ENCODE measurements at regions not wholly inside any gene's neighbourhood (a gene's known extent, or its start where the extent isn't known, plus 50 kb on each side); places are given as distances from the start of the nearest gene placed in this dataset.

DNA sequence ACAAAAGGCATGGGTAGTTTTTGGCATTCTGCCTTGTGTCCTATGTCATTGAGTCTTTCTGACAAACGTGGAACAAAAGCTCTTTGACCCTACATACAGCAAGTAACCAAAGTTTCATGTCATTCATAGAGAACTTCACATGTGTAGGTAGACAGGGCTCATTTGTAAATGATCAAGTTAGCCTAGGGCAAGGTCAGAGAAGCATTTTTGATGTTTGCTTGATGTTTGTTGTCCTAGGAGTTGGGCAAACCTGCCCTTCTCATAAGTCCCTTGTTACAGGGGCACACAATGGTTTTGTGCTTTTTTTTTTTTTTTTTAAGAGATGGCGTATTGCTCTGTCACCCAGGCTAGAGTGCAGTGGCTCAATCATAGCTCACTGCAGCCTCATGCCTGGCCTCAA is 83.3 kb upstream of the FAM136A start:
- no peak for DNase-seq (ENCODE audit: low spot score)
- no peak overlapping the region for H2BK120ac ChIP-seq (ENCODE audit: low read depth, low read length)

DNA sequence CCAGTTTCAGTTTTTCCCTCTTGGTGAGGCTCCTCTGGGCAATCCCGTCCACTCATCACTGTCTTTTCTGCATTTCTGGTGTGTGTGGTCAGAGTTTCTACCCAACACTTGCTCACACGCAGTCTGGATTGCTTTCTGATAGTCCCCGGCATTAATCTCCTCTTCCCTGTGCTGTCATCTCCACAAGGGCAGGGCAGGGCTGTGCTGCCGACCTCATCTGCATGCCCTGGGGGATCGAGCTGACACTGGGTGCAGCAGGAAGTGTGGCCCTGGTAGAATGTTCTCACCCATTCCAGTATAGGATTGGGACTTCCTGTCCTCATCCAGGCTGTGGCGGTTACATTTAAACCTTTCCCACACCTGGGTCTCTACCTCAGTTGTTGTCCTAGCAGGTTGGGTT is 80.0 kb upstream of the FAM136A start:
- Histone ChIP-seq H3K9me3 (replicated peaks in 1 of 2; ENCODE audit: control insufficient read depth in 2 of 2, insufficient read depth in 1 of 2, low read depth in 1 of 2, low read length in 2 of 2) (no peaks in the 10 kb centered on the region), H2BK12ac (ENCODE audit: low read length) (no peak overlapping the region), H3K9ac (ENCODE audit: low read depth, low read length, poor library complexity) (peak overlapping the region; percentile 9), H2BK5ac (ENCODE audit: low read length) (no peak overlapping the region), H3K4ac (ENCODE audit: low read length) (no peak overlapping the region), H3K14ac (ENCODE audit: low read length) (no peak overlapping the region), H3K36me3 (replicated peaks in 1 of 2; ENCODE audit: control insufficient read depth in 2 of 2, insufficient read depth in 2 of 2, low read length in 2 of 2) (no peaks in the 10 kb centered on the region), H3K18ac (ENCODE audit: low read length) (no peak overlapping the region), H3K27me3 (ENCODE audit: control insufficient read depth in 3 of 3, insufficient read depth in 3 of 3, low read depth in 1 of 3, low read length in 3 of 3) (peaks cover 0 to 7% (median 2%) of the 10 kb centered on the region in 3 experiments), H3K4me2 (ENCODE audit: insufficient read depth, low read length, poor library complexity, severe bottlenecking) (no peak overlapping the region), H3K4me3 (ENCODE audit: low read length in 2 of 2) (no peak overlapping the region), H3K79me1 (ENCODE audit: low read depth, low read length) (no peaks in the 10 kb centered on the region), H3K4me1 (ENCODE audit: control insufficient read depth in 2 of 2, insufficient read depth in 1 of 2, low read depth in 1 of 2, low read length in 2 of 2) (peaks cover 0 to 2% of the 10 kb centered on the region in 2 donors), H4K8ac (ENCODE audit: low read depth, low read length) (no peak overlapping the region), H3K27ac (replicated peaks; ENCODE audit: low read length) (no peak overlapping the region), H4K91ac (ENCODE audit: low read depth, low read length, poor library complexity) (no peak overlapping the region), H3K23ac (ENCODE audit: low read depth, low read length, poor library complexity) (peak overlapping the region; percentile 29), H2AFZ (ENCODE audit: low read length) (no peak overlapping the region), H2BK120ac (ENCODE audit: low read depth, low read length) (no peak overlapping the region), H2AK5ac (ENCODE audit: low read depth, low read length) (no peak overlapping the region), H2BK15ac (ENCODE audit: low read length) (no peak overlapping the region)
- WGBS, 2 donors (ENCODE audit: extremely low coverage in 2 of 2, insufficient read length in 2 of 2, insufficient replicate concordance in 1 of 2): no CpG with 5 or more reads among the region's 6 CpGs
- DNase-seq (ENCODE audit: low spot score): no peak

More for the DNA sequence above, 83.3 kb upstream of the FAM136A start:
- Histone ChIP-seq H2AK5ac (ENCODE audit: low read depth, low read length) (no peak overlapping the region), H3K4ac (ENCODE audit: low read length) (no peak overlapping the region), H3K9me3 (replicated peaks in 1 of 2; ENCODE audit: control insufficient read depth in 2 of 2, insufficient read depth in 1 of 2, low read depth in 1 of 2, low read length in 2 of 2) (no peaks in the 10 kb centered on the region), H3K4me3 (ENCODE audit: low read length in 2 of 2) (no peak overlapping the region), H2BK12ac (ENCODE audit: low read length) (no peak overlapping the region), H3K36me3 (replicated peaks in 1 of 2; ENCODE audit: control insufficient read depth in 2 of 2, insufficient read depth in 2 of 2, low read length in 2 of 2) (no peaks in the 10 kb centered on the region), H3K18ac (ENCODE audit: low read length) (no peak overlapping the region), H2AFZ (ENCODE audit: low read length) (no peak overlapping the region), H3K14ac (ENCODE audit: low read length) (no peak overlapping the region), H3K27ac (replicated peaks; ENCODE audit: low read length) (no peak overlapping the region), H3K79me1 (ENCODE audit: low read depth, low read length) (no peaks in the 10 kb centered on the region), H4K91ac (ENCODE audit: low read depth, low read length, poor library complexity) (no peak overlapping the region), H2BK5ac (ENCODE audit: low read length) (no peak overlapping the region), H3K23ac (ENCODE audit: low read depth, low read length, poor library complexity) (no peak overlapping the region), H3K27me3 (ENCODE audit: control insufficient read depth in 3 of 3, insufficient read depth in 3 of 3, low read depth in 1 of 3, low read length in 3 of 3) (peaks cover 0 to 17% (median 2%) of the 10 kb centered on the region in 3 experiments), H4K8ac (ENCODE audit: low read depth, low read length) (no peak overlapping the region), H3K9ac (ENCODE audit: low read depth, low read length, poor library complexity) (no peak overlapping the region), H3K4me1 (ENCODE audit: control insufficient read depth in 2 of 2, insufficient read depth in 1 of 2, low read depth in 1 of 2, low read length in 2 of 2) (no peaks in the 10 kb centered on the region), H2BK15ac (ENCODE audit: low read length) (no peak overlapping the region), H3K4me2 (ENCODE audit: insufficient read depth, low read length, poor library complexity, severe bottlenecking) (no peak overlapping the region)
- no CpG with 5 or more reads among the region's 2 CpGs for WGBS, 2 donors (ENCODE audit: extremely low coverage in 2 of 2, insufficient read length in 2 of 2, insufficient replicate concordance in 1 of 2)

DNA sequence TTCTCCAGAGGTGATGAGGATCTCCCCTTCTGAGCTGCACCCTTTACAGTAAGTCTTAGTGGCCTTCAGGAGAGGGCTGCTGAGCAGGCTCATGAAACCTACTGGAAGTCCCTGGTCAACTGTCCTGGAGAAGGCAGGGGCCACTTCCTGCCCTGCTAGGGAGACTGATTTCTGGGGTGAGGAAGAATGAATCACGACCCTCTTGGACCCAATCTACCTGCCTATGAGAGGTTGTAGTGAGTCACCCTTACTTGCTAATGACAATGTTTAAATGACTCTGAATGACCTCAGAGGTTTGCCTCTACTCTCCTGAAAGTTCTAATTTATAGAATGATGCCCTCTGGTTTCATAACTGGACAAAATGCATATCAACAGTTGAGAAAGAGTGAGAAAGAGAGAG is 79.4 kb upstream of the FAM136A start:
- Histone ChIP-seq H2BK5ac (ENCODE audit: low read length) (no peak overlapping the region), H3K18ac (ENCODE audit: low read length) (no peak overlapping the region), H3K27me3 (ENCODE audit: control insufficient read depth in 3 of 3, insufficient read depth in 3 of 3, low read depth in 1 of 3, low read length in 3 of 3) (peaks cover 0 to 3% (median 2%) of the 10 kb centered on the region in 3 experiments), H4K91ac (ENCODE audit: low read depth, low read length, poor library complexity) (no peak overlapping the region), H3K4ac (ENCODE audit: low read length) (no peak overlapping the region), H3K23ac (ENCODE audit: low read depth, low read length, poor library complexity) (no peak overlapping the region), H3K79me1 (ENCODE audit: low read depth, low read length) (no peaks in the 10 kb centered on the region), H2AFZ (ENCODE audit: low read length) (no peak overlapping the region), H3K4me2 (ENCODE audit: insufficient read depth, low read length, poor library complexity, severe bottlenecking) (no peak overlapping the region), H3K4me3 (ENCODE audit: low read length in 2 of 2) (no peak overlapping the region), H4K8ac (ENCODE audit: low read depth, low read length) (no peak overlapping the region), H2AK5ac (ENCODE audit: low read depth, low read length) (no peak overlapping the region), H3K14ac (ENCODE audit: low read length) (no peak overlapping the region), H3K27ac (replicated peaks; ENCODE audit: low read length) (no peak overlapping the region), H3K9me3 (replicated peaks in 1 of 2; ENCODE audit: control insufficient read depth in 2 of 2, insufficient read depth in 1 of 2, low read depth in 1 of 2, low read length in 2 of 2) (no peaks in the 10 kb centered on the region), H3K4me1 (ENCODE audit: control insufficient read depth in 2 of 2, insufficient read depth in 1 of 2, low read depth in 1 of 2, low read length in 2 of 2) (peaks cover 0 to 2% of the 10 kb centered on the region in 2 donors), H3K9ac (ENCODE audit: low read depth, low read length, poor library complexity) (no peak overlapping the region), H2BK15ac (ENCODE audit: low read length) (no peak overlapping the region), H3K36me3 (replicated peaks in 1 of 2; ENCODE audit: control insufficient read depth in 2 of 2, insufficient read depth in 2 of 2, low read length in 2 of 2) (no peaks in the 10 kb centered on the region), H2BK120ac (ENCODE audit: low read depth, low read length) (no peak overlapping the region), H2BK12ac (ENCODE audit: low read length) (no peak overlapping the region)
- no CpG with 5 or more reads among the region's 1 CpG for WGBS, 2 donors (ENCODE audit: extremely low coverage in 2 of 2, insufficient read length in 2 of 2, insufficient replicate concordance in 1 of 2)
- DNase-seq (ENCODE audit: low spot score): no peak

DNA sequence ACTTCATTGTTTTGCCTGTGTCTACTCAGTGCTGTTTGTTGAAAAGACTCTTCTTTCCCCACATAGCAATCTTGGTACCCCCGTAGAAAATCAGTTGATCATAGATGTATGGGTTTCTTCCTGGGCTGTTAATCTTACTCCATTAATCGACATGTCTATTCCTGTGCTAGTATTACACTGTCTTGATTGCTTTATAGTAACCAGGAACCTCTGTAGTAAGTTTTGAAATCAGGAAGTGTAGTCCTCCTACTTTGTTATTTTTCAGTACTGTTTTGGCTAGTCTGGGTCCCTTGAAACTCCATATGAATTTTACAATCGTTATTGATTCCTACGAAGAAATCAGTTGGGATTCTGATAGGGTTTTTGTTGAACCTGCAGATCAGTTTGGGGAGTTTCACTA is 78.8 kb upstream of the FAM136A start:
- Histone ChIP-seq H3K27me3 (ENCODE audit: control insufficient read depth in 3 of 3, insufficient read depth in 3 of 3, low read depth in 1 of 3, low read length in 3 of 3) (peaks cover 0 to 3% (median 2%) of the 10 kb centered on the region in 3 experiments), H3K4me2 (ENCODE audit: insufficient read depth, low read length, poor library complexity, severe bottlenecking) (no peak overlapping the region), H3K36me3 (replicated peaks in 1 of 2; ENCODE audit: control insufficient read depth in 2 of 2, insufficient read depth in 2 of 2, low read length in 2 of 2) (no peaks in the 10 kb centered on the region), H2BK120ac (ENCODE audit: low read depth, low read length) (no peak overlapping the region), H3K14ac (ENCODE audit: low read length) (no peak overlapping the region), H3K79me1 (ENCODE audit: low read depth, low read length) (no peaks in the 10 kb centered on the region), H2AK5ac (ENCODE audit: low read depth, low read length) (no peak overlapping the region), H3K4me3 (ENCODE audit: low read length in 2 of 2) (no peak overlapping the region), H2AFZ (ENCODE audit: low read length) (no peak overlapping the region), H2BK5ac (ENCODE audit: low read length) (no peak overlapping the region), H4K8ac (ENCODE audit: low read depth, low read length) (no peak overlapping the region), H3K23ac (ENCODE audit: low read depth, low read length, poor library complexity) (no peak overlapping the region), H3K9me3 (replicated peaks in 1 of 2; ENCODE audit: control insufficient read depth in 2 of 2, insufficient read depth in 1 of 2, low read depth in 1 of 2, low read length in 2 of 2) (no peaks in the 10 kb centered on the region), H3K9ac (ENCODE audit: low read depth, low read length, poor library complexity) (no peak overlapping the region), H3K27ac (replicated peaks; ENCODE audit: low read length) (no peak overlapping the region), H4K91ac (ENCODE audit: low read depth, low read length, poor library complexity) (no peak overlapping the region), H3K4ac (ENCODE audit: low read length) (no peak overlapping the region), H3K4me1 (ENCODE audit: control insufficient read depth in 2 of 2, insufficient read depth in 1 of 2, low read depth in 1 of 2, low read length in 2 of 2) (peaks cover 0 to 2% of the 10 kb centered on the region in 2 donors), H3K18ac (ENCODE audit: low read length) (no peak overlapping the region), H2BK12ac (ENCODE audit: low read length) (no peak overlapping the region), H2BK15ac (ENCODE audit: low read length) (no peak overlapping the region)
- WGBS, 2 donors (ENCODE audit: extremely low coverage in 2 of 2, insufficient read length in 2 of 2, insufficient replicate concordance in 1 of 2): no CpG with 5 or more reads among the region's 4 CpGs
- no peak for DNase-seq (ENCODE audit: low spot score)
